PC-9 (cell line): ENCODE measurements at regions not wholly inside any gene's neighbourhood (a gene's known extent, or its start where the extent isn't known, plus 50 kb on each side); places are given as distances from the start of the nearest gene placed in this dataset.

Source experiments
- BruUV-seq: library from RNA; stranded (reverse); fragments of 400-500 nt; replicated peaks from 2 replicates; lab custom pipeline; 2021; lab: Mats Ljungman, UMichigan
- CTCF ChIA-PET: fragments of 300-600 bp; sonication (Branson Sonifier 250); formaldehyde crosslinking; loops from one replicate; lab custom pipeline; 2022; ENCODE audit warnings: antibody characterized with exemption; lab: Charles Lee
- POLR2A ChIA-PET: fragments of 300-600 bp; sonication (Branson Sonifier 250); formaldehyde crosslinking; loops from one replicate; lab custom pipeline; 2022; ENCODE audit warnings: antibody characterized with exemption; ENCODE audit not compliant: unreplicated experiment; lab: Charles Lee
- DNase-seq, 2 experiments: peaks; one replicate each; pipeline versions ENCODE4 v3.0.0 to v3.0.0-alpha.2; 2015 to 2022; ENCODE audit warnings: mixed read lengths in 1 of 2
- H2AFZ ChIP-seq: fragments of 200-600 bp; sonication (generic); 2 replicates; pipeline ENCODE4 v1.8.1; 2017; ENCODE audit warnings: antibody characterized with exemption
- H3F3A ChIP-seq: fragments of 200-600 bp; sonication (generic); 2 replicates; pipeline ENCODE4 v1.8.1; 2017; ENCODE audit warnings: antibody characterized with exemption, mild to moderate bottlenecking, low read depth; ENCODE audit not compliant: insufficient read depth
- H3K27ac ChIP-seq: fragments of 200-600 bp; sonication (generic); 2 replicates; pipeline ENCODE4 v1.6.1; 2016; ENCODE audit warnings: mixed run types
- H3K27me3 ChIP-seq: fragments of 200-600 bp; sonication (generic); 2 replicates; pipeline ENCODE4 v1.6.1; 2016; ENCODE audit warnings: low read depth, mixed run types; ENCODE audit not compliant: insufficient read depth
- H3K36me3 ChIP-seq: fragments of 200-600 bp; sonication (generic); 2 replicates; pipeline ENCODE4 v1.6.1; 2016; ENCODE audit warnings: low read depth, mixed run types
- H3K4me1 ChIP-seq: fragments of 200-600 bp; sonication (generic); replicated peaks from 2 replicates; pipeline ENCODE4 v1.6.1; 2016; ENCODE audit warnings: mixed run types; ENCODE audit not compliant: insufficient read depth
- H3K4me2 ChIP-seq: fragments of 200-600 bp; sonication (generic); 2 replicates; pipeline ENCODE4 v1.6.1; 2017; ENCODE audit warnings: mixed run types
- H3K4me3 ChIP-seq: fragments of 200-600 bp; sonication (generic); 2 replicates; pipeline ENCODE4 v1.6.1; 2016; ENCODE audit warnings: mixed run types
- H3K79me2 ChIP-seq: fragments of 200-600 bp; sonication (generic); 2 replicates; pipeline ENCODE4 v1.6.1; 2017; ENCODE audit warnings: low read depth, mixed run types
- H3K9me2 ChIP-seq: fragments of 200-600 bp; sonication (generic); 2 replicates; pipeline ENCODE4 v1.8.1; 2017; ENCODE audit warnings: mild to moderate bottlenecking; ENCODE audit not compliant: insufficient read depth
- H3K9me3 ChIP-seq: fragments of 200-600 bp; sonication (generic); 2 replicates; pipeline ENCODE4 v1.8.1; 2016; ENCODE audit warnings: low read depth; ENCODE audit not compliant: insufficient read depth
- H4K20me1 ChIP-seq: fragments of 200-600 bp; sonication (generic); 2 replicates; pipeline ENCODE4 v1.8.1; 2017; ENCODE audit not compliant: insufficient read depth
- EZH2 ChIP-seq: fragments of 200-600 bp; sonication (generic); IDR thresholded peaks from 2 replicates; pipeline ENCODE4 v1.8.0; 2017; ENCODE audit warnings: antibody characterized with exemption, low read depth
- intact Hi-C: fragments of 100-400 bp; cut with micrococcal nuclease; formaldehyde crosslinking; loops from one replicate; pipeline ENCODE4 v1.10.0; 2022; ENCODE audit not compliant: unreplicated experiment
- TF ChIP-seq, protein P1 (sequence below): fragments of 200-600 bp; sonication (generic); conservative IDR thresholded peaks from 2 replicates; pipeline ENCODE4 v1.6.1; 2017; ENCODE audit warnings: mixed run types, antibody characterized with exemption, mild to moderate bottlenecking, moderate library complexity

DNA sequence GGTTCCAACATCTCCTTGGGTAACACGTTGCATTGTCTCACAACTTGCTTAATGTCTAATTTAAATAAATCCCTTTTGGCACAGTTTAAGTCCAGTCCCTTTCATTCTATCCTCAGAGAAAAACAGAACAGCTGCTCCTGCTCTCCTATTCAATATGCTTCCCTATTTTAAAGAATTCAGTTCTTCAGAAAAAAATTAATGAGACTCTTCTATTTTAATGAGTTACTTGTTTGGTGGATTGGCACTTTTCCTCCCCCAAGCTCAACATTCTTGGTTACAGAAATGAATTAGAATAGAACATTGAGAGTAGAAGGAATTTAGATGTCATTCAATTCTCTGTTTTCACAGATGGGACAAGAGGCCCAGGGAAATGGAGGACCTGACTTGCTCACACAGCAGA lies 116.9 kb upstream of the ATP8B1 start:
- TF ChIP-seq, protein P1, sequence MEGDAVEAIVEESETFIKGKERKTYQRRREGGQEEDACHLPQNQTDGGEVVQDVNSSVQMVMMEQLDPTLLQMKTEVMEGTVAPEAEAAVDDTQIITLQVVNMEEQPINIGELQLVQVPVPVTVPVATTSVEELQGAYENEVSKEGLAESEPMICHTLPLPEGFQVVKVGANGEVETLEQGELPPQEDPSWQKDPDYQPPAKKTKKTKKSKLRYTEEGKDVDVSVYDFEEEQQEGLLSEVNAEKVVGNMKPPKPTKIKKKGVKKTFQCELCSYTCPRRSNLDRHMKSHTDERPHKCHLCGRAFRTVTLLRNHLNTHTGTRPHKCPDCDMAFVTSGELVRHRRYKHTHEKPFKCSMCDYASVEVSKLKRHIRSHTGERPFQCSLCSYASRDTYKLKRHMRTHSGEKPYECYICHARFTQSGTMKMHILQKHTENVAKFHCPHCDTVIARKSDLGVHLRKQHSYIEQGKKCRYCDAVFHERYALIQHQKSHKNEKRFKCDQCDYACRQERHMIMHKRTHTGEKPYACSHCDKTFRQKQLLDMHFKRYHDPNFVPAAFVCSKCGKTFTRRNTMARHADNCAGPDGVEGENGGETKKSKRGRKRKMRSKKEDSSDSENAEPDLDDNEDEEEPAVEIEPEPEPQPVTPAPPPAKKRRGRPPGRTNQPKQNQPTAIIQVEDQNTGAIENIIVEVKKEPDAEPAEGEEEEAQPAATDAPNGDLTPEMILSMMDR: no peak
- TF ChIP-seq EZH2: no peak
- no peak overlapping the region for H3K27ac ChIP-seq
- POLR2A ChIA-PET: no interaction called here
- no peaks in the 10 kb centered on the region for H3K9me2 ChIP-seq
- no peaks in the 10 kb centered on the region for H4K20me1 ChIP-seq
- CTCF ChIA-PET: no interaction called here
- no TSS peak for BruUV-seq
- H3K36me3 ChIP-seq: no peaks in the 10 kb centered on the region
- H2AFZ ChIP-seq: no peak overlapping the region
- no peaks in the 10 kb centered on the region for H3F3A ChIP-seq
- no peak overlapping the region for H3K4me3 ChIP-seq
- H3K27me3 ChIP-seq: no peaks in the 10 kb centered on the region
- no peak overlapping the region for H3K4me2 ChIP-seq
- H3K79me2 ChIP-seq: no peaks in the 10 kb centered on the region
- no peaks in the 10 kb centered on the region for H3K4me1 ChIP-seq
- DNase-seq: no peak
- no peaks in the 10 kb centered on the region for H3K9me3 ChIP-seq
- intact Hi-C loops: no loop called here

DNA sequence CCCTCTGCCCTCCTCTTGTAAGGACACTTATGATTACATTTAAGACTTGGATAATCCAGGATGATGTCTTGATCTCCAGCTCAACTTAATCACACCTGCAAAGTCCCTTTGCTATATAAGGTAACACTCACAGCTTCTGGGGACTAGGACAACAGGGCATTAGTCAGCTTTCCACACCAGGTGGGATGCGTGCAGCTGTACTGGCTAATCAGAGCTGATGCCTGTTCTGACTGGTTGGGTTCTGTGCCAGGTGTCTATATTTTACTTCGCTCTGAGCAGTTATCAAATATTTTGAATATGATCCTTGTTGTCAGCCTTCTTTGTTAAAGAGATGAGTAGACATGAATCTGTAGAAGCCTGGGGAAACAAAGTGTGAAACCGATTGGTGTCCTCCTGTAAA lies 115.5 kb upstream of the ATP8B1 start:
- POLR2A ChIA-PET: no interaction called here

DNA sequence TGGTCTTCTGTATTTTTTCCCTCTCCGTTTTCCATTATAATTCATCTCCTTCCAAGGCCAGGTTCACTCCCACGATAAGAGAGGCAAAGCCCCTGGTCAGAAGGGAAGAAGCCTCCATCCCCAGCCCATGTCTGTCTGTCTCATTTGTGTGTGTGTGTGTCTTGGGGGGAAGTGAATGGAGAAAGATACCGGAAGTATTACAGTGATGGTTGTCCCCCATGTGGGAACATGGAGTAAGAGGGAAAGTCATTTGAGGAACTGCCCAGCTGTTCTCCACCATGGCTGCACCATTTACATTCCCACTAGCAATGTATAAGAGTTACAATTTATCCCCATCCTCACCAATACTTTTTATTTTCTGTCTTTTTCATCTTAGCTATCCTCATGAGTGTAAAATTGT lies 113.6 kb upstream of the ATP8B1 start:
- no peaks in the 10 kb centered on the region for H4K20me1 ChIP-seq
- intact Hi-C loops: no loop called here
- H3K4me3 ChIP-seq: no peak overlapping the region
- H3K36me3 ChIP-seq: no peaks in the 10 kb centered on the region
- H3K27ac ChIP-seq: no peak overlapping the region
- H3F3A ChIP-seq: 0 out of 2 replicates have a peak, but pooled peaks cover 4% of the 10 kb centered on the region
- no TSS peak for BruUV-seq
- no peaks in the 10 kb centered on the region for H3K9me2 ChIP-seq
- TF ChIP-seq, protein P1: no peak
- TF ChIP-seq EZH2: no peak
- H3K4me2 ChIP-seq: no peak overlapping the region
- DNase-seq: no peak
- ChIA-PET POLR2A (no interaction called here), CTCF (no interaction called here)
- H3K9me3 ChIP-seq: no peaks in the 10 kb centered on the region
- H3K27me3 ChIP-seq: no peaks in the 10 kb centered on the region
- H2AFZ ChIP-seq: no peak overlapping the region; the same call in 1 of the 2 replicates
- no peaks in the 10 kb centered on the region for H3K4me1 ChIP-seq
- H3K79me2 ChIP-seq: no peaks in the 10 kb centered on the region

More for the DNA sequence above, 115.5 kb upstream of the ATP8B1 start:
- no peaks in the 10 kb centered on the region for H3K27me3 ChIP-seq
- CTCF ChIA-PET: no interaction called here
- H3K4me1 ChIP-seq: no peaks in the 10 kb centered on the region
- TF ChIP-seq, protein P1: no peak
- no peak for TF ChIP-seq EZH2
- no peaks in the 10 kb centered on the region for H3K36me3 ChIP-seq
- no peak for DNase-seq
- H3K79me2 ChIP-seq: no peaks in the 10 kb centered on the region
- H2AFZ ChIP-seq: no peak overlapping the region
- H3F3A ChIP-seq: no peaks in the 10 kb centered on the region
- intact Hi-C loops: no loop called here
- H4K20me1 ChIP-seq: no peaks in the 10 kb centered on the region
- H3K4me2 ChIP-seq: no peak overlapping the region
- H3K9me3 ChIP-seq: no peaks in the 10 kb centered on the region
- no TSS peak for BruUV-seq
- no peak overlapping the region for H3K27ac ChIP-seq
- no peaks in the 10 kb centered on the region for H3K9me2 ChIP-seq
- no peak overlapping the region for H3K4me3 ChIP-seq
